ENCODE measurements at regions not wholly inside any gene's neighbourhood (a gene's known extent, or its start where the extent isn't known, plus 50 kb on each side); places are given as distances from the start of the nearest gene placed in this dataset.

DNA sequence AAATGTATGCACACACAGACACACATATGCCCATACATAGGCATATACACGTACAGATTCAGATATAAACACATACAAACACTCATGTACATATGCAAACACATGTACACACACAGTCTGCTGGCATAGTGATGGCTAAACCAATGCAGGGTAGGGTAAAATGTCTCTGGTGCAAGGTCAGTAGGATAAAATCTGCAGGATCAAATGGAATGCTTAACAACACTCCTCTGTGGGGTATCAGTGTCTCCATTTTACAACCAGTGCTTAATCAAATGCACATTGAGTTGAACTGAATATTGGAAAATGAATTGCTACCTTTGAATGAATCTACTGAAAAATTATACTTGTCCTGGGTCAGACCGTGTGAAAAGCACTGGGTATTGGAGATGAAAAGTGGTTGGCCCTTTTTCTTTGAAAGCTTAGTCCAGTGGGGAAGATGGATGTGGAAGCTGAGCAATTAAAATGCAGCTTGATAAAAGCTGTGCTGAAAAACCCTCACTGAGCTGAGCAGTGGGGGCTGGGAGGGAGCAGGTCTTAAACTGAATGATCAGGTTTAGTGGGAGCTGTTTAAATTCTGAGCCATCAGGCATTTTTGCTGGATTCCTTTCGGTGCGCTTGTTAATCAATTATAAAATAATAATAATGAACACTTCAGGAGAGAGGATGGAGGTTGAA is 314.7 kb downstream of the HAPSTR1 start:
- no peak for DNase-seq (ENCODE audit: low read depth in 4 of 4, low spot score in 3 of 4)

DNA sequence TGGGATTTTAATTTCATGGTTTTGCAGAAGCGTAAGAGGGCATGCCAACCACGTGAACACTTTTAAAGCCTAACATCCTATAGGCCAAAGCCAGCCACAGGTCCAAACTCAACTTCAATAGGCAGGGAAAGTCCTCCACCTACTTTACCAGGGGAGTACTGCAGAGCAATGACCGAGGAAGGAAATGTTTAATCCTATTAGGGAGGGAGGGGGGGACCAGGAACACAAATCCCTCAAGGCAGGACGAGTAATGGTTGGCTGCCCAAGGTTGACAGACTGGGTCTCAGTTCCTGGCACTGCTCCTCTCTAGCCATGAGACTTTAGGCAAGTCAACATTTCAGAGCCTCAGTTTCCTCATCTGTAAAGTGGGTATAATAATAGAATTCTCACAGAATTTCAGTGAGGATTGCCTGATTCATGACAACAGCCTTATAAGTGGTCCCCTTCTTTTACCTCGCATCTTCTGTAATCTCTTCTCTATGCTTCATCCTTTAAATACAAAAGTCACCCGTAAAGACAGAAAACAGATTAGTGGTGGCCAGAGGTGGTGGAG is 315.8 kb downstream of the HAPSTR1 start:
- no peak for DNase-seq (ENCODE audit: low read depth in 4 of 4, low spot score in 3 of 4)

DNA sequence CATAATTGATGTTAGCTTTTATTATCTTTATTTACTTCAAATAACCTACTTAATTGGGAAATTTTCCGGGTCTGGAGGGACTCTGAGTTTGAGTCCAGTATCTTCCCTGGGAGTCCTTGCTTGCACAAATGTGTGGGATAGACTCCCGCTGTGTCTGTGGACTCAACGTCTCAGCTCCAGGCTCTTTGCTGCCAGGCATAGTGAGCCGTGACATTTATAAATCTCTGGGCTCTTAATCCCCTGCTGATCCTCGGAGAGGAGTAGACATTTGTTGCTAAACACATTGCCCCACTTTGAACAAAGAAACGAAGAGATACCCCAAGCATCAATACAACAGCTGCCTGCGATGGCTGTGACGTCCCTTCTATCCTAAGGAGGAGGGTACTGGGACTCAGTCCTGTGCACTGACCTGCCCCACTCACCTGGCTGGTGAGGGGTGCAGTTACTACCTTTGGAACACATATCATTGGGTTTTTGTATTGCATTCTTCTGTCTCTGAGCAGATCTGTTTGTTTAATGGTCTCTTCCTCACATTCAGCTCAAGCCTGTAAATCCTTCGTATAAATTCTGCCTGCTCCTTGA is 316.9 kb downstream of the HAPSTR1 start:
- no peak for DNase-seq (ENCODE audit: low read depth in 4 of 4, low spot score in 3 of 4)

DNA sequence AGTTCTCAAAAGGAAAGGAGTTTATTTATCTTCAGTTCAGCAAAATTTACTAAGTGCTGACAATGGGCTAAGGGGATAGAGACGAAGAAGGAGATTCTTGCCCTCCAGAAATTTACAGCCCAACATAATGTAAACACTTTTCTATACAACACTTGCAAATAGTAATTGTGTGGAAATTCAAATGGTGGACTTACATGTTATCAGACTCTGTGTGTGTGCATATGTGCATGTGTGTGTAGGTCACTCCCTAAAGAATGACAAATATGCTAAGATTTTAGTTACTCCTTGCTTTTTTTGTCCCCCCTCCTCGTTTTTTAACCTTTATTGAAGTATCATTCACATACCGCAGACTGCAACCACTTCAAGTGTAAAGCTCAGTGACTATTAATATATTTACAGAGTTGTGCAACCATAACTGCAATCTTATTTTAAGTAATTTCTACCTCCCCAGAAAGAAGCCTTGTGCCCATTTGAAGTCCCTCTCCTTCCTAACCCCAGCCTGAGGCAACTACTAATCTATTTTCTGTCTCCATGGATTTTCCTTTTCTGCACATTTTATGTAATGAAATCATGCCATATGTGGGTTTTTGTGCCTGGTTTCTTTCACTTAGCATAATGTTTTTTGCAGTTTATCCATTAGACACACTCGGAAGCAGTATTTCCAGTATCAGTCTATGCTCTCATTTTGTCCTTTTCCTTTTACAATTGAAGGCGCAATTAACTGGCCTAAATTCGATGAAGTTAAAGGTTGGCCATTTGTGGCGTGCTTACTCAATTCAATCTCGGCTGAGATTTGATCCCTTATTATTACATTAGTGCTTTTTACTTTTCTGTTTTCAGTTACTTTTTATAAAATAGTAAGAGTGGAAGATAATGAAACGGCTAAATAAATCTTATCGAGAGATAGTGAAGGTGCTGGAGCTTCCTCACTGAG is 318.4 kb downstream of the HAPSTR1 start:
- no peak for DNase-seq (ENCODE audit: low read depth in 4 of 4, low spot score in 3 of 4)

DNA sequence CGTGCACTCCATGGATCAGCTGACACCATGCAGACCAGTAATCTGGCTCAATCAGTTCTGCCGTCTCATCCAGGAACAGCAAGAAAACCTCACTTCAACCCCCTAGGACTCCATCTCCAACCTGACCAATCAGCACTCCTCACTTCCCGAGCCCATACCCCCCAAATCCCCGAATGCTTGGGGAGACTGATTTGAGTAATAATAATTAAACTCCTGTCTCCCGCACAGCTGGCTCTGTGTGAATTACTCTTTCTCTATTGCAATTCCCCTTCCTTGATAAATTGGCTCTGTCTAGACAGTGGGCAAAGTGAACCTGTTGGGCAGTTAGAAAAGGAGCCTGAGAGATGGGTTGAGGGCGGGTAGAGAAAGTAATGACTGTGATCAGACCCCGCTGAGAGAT is 320.0 kb downstream of the HAPSTR1 start:
- no peak for DNase-seq (ENCODE audit: low read depth in 4 of 4, low spot score in 3 of 4)

DNA sequence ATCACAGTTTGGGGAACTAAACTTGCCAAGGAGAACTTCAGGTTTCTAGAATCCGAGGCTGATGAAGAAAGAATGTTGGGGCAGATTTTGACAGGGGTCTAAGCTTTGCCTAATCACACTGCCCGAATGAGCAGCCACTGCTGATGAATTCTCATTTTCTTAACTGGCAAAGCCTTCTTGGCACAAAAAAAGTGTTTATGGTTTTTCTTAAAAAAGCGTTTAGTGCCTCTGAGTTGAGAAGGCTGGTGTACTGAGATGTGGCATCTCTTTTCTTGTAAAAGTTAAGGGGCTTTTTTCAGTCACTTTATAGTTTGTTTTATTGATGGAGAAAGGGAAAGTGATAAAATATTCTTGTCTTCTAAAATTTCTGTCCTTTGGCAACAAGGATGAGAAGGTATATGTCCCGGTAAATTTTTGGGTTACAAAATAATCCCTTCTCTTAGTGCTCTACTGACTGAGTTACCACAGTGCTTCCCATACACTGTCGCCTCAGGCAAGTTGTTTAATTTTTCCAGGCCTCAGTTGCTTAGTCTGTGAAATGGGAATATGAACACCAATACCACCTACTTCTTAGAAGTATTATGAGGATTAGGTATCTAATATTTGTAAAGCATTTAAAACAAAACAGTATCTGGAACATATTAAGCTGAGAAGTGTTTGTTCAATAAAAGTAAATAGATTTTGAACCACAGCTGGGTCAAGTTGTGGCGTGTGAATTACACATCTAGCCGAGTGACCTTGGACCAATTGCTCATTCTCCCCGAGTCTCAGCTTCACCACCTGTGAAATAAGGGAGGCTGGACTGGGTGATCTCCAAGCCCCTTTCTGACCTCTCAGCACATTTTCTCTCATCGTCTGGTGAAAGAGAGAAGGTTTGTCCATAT is 320.8 kb downstream of the HAPSTR1 start:
- DNase-seq (ENCODE audit: low read depth in 4 of 4, low spot score in 3 of 4) = no peak

DNA sequence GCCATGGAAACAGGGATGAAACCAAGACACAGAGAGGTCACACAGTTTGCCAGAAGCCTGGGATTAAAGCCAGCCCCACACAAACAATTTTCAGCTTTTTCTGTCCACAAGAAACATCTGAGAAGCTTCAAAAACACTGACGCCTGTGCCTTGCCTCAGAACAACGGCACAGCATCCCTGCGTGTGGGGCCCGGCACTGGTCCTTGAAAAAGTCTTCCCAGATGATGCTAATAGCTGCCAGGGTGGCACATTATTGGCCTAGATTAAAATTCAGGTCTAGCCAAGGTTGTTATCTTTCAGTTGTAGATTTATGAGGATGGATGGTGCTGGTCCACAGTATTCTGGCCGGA is 321.4 kb downstream of the HAPSTR1 start:
- no peak for DNase-seq (ENCODE audit: low read depth in 4 of 4, low spot score in 3 of 4)

DNA sequence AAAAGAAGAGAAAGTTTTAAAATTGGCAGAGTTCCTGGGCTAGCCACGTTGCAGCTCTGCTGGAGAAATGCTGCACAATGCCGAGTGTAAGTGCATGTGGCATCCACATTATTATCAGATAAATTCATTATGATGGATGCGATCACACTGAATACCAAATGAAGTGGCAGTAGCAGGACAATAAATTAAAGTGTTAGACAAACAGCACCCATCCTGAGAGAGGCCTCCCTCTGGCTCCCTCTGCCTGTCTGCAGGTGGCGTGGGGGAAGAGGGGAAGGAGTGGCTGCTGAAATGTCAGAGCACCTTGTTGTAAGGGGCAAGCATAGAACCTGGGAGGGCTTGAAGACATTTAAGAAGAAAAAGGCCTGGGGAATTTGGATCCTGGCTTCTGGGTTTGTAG is 324.1 kb downstream of the HAPSTR1 start:
- DNase-seq (ENCODE audit: low read depth in 4 of 4, low spot score in 3 of 4) = no peak

DNA sequence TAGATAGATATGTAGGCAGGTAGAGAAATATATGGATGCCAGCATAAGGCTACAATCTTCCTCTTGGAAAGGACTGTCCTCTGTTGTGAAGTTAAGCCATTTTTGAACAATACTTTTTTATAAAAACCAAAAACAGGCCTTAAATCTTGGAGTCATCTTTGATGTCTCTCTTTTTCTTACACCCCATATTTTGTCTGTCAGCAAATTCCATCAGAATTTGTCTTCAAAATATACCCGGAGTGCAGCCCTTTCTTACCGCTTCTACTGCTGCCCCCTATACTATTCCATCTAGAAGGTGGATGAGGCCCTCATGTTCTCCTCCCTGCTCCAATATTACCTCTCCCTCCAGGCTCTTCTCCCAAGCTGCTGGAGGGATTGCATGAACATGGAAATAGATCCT is 326.5 kb downstream of the HAPSTR1 start:
- DNase-seq (ENCODE audit: low read depth in 4 of 4, low spot score in 3 of 4) = no peak

DNA sequence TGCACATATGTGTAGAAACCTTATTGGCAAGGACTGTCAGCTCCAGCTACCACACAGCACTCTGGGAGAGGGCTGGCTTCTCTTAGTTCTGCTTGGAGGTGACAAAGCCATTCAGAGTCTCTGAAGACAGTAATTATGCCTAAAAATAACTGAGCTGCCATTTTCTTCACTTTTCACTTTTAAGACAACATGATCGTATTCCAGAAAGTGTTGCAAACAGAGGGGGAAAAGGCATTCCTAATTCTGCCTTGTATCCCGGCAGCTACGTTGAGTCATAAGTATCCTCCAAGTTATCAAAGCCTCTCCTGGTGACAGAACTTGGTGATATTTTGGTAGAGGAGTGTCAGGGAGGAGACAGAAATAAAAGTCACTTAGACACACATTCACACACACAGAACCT is 327.7 kb downstream of the HAPSTR1 start:
- DNase-seq (ENCODE audit: low read depth in 4 of 4, low spot score in 3 of 4) = no peak

DNA sequence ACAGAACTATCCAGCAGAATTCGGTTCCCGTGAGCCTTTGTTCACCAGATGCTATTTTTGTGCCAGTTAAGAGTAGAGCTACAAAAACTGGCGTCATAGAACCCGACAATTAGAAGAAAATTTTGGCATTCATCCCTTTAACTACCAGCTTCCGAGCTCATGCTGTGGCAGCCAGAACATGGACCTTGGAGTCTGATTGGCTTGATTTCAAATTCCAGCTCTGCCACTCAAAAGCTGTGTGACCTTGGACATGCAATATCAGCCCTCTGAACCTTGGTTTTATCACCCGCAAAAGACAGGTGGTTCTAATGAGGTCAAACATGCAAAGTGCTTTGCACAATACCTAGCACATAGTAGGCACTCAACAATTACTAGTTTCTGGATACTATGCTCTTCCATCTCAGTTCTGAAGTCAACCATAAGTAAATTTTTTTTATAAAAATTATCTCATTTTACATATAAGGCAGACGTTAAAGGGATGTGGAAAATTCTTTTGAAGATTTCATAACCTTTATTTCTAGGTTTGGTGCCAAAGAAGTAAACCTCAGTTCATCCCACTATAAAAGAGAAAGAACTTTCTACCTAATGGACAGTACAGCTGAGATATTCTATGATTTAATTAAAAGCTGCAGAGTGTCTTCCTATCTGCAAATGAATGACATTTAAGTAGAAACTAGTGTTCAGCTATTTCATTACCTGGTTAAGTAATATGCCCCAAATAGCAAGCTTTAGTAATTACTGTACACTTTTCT is 331.5 kb downstream of the HAPSTR1 start:
- no peak for DNase-seq (ENCODE audit: low read depth in 4 of 4, low spot score in 3 of 4)

DNA sequence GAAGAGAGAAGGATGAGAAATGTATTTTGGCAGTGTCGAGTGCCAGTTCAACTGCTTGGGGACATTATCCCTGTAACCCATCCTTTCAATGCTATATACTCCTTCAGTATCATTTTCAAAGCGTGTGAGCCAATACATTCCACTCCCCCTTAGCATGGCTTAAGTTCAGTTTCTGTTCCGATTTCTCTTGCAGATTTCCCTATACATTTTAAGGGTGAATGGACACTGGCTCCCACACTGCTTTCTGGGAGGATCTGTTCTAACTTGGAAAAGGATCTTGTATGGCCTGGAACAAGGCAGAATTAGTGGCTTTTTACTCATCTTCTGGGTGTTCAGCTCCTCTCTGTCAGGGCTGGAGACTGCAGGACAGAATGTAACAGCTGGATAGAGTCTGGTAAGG is 333.8 kb downstream of the HAPSTR1 start:
- DNase-seq (ENCODE audit: low read depth in 4 of 4, low spot score in 3 of 4) = peak in 1 of 4 donors; percentile 16

DNA sequence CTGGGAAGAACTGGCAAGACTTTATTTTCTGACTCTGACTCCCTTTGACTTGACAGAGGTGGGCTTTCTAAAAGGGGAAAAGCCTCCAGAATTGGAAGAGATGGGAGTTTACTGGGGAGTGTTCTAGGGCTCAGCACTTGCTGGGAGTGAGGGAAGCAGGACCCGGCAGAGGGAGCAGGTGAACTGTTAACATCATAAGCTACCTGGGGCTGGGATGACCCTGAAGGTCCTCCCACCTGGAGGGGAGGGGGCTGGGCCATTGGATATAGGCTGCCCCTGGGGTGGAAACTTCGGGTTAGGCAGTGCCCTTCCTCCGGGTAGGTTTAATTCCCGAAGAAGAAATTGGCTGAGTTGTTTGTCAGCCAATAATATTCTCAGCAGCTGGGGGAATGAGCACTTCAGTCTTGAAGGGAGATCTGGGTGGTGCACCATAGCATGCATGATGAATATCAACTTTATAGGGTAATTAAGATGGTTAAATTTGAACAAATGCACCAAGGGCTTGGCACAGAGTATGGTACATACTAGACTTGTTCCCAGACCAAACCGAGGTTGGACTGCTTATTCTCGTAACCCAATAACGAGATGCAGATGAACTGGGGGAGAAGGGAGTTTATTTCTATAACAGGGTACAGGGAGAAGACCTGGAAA is 337.0 kb downstream of the HAPSTR1 start:
- no peak for DNase-seq (ENCODE audit: low read depth in 4 of 4, low spot score in 3 of 4)

DNA sequence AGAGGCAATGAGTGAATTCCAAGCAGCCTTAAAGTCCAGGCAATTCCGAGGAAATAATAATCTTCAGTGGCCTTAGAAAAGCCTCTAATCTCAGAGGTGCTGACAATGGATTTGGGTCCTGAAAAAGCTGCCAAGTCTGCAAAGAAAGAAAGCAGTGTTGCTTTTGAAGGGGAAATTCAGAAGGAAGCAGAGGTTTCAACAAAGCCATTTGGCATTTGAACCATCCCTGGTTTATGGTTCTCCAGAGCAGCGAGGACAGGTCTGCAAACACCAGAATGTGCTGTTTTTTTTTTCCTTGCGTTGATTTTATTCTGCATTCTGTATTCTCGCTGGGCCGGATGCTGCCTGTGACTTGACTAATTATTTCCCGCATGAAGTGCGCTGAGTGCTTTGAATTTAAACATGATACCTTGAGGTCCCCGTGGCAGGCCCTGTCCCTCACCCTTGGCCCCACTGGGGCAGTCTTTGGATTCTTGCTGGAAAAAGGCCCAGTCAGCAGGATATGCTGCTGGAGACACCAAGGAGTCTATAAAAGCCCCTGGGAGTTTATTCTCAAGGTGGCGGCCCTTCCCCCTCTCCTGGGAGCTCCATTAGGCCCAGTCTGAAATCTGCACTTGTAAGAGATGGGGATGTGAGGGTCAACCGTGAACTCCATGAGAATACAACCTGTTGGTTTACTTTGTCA is 338.3 kb downstream of the HAPSTR1 start:
- no peak for DNase-seq (ENCODE audit: low read depth in 4 of 4, low spot score in 3 of 4)

DNA sequence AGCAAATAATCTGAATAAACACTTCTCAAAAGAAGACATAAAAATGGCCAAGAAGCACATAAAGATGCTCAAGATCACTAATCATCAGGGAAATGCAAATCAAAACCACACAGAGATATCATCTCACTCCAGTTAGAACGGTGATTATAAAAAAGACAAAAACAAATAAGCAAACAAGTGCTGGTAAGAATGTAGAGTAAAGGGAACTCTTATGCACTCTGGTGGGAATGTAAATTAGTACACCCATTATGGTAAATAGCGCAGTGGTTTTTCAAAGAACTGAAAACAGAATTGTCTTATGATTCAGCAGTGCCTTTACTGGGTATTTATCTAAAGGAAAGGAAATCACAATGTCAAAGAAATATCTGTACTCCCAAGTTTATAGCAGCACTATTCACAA is 343.2 kb downstream of the HAPSTR1 start:
- no peak for DNase-seq (ENCODE audit: low read depth in 4 of 4, low spot score in 3 of 4)

DNA sequence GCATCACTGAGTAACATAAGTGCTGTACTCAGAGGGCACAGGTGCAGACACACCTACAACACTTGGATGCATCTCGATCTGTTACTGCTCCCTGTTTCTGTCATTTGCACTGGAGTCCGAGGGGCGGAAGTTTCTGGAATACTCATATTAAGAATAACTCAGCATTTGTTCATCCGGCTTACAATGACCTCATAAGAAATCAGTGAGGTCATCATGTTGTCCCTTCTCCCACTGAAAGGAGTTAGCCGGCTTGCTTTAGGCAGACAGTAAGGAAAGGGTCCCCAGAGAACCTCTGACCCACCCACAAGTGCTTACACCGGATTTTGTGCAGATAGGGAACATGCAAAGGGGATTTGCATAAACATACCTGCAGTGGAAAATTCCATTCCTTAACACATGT is 344.7 kb downstream of the HAPSTR1 start:
- no peak for DNase-seq (ENCODE audit: low read depth in 4 of 4, low spot score in 3 of 4)

DNA sequence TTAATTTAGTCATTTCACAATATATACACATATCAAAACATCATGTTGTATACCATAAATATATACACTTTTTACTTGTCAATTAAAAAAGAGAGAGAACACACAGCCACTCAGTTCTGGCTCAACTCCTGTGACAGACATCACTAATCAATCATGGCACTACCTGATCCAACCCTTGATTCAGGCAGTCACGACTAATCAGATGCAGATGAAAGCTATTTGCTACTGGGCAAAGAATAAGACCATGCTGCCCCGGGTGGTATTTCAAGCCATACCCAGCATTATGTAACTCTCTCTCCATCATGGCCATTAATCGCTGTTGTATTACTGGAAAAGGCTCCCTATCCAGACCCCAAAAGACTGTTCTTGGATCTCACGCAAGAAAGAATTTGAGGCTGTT is 345.7 kb downstream of the HAPSTR1 start:
- no peak for DNase-seq (ENCODE audit: low read depth in 4 of 4, low spot score in 3 of 4)

DNA sequence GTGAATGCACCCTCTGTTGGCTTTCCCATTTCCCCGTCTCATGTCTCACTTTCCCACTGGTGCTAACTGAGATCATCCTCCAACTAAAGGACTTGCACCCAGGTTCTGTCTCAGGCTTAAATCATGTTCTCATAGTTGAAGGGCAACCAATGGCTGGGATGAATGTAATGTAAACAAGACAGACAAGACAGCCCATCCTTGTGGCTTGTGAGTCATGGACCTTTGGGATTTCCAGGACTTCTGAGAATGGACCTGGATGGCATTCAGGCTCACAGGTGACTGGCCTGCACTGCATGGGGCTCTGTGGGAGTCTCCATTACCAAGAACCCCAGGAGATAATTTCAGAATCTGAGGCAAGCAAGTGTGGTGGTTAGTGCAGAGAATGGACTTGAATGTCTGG is 347.5 kb downstream of the HAPSTR1 start:
- no peak for DNase-seq (ENCODE audit: low read depth in 4 of 4, low spot score in 3 of 4)

DNA sequence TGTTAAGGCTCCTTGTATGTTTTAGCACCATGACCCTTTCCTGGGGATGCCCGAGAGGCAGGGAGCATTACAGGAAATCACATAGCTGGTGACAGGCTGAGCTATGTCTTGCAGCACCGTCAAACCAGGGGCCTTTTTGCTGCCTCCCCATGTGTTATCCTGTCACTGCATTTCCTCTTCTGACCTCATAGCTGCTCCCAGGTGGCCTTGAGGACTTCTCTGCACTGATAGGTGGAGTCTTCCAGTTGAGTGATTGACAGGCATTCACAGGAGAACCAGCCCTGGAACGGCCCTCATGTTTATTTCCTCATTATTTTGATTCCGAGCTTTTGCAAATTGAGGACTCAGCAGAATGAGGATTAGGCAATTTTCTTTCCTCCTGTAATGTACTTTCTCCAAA is 349.6 kb downstream of the HAPSTR1 start:
- DNase-seq (ENCODE audit: low read depth in 4 of 4, low spot score in 3 of 4) = no peak
